ENCODE measurements at regions not wholly inside any gene's neighbourhood (a gene's known extent, or its start where the extent isn't known, plus 50 kb on each side); places are given as distances from the start of the nearest gene placed in this dataset.

- TF ChIP-seq CTCF (IDR thresholded peaks at IDR 0.05): no peak
Observed at GRCh38 chr14:28875934-28876571, 109.5 kb downstream of the FOXG1 start.

GRCh38 chr14:28876572-28876945 lies 110.0 kb downstream of the FOXG1 start:
- no peak for TF ChIP-seq CTCF (IDR thresholded peaks at IDR 0.05)

- no peak for TF ChIP-seq CTCF (IDR thresholded peaks at IDR 0.05)
Observed at GRCh38 chr14:28877923-28878322, 111.3 kb downstream of the FOXG1 start.

- no peak for TF ChIP-seq CTCF (IDR thresholded peaks at IDR 0.05)
Observed at GRCh38 chr14:28879573-28879996, 113.0 kb downstream of the FOXG1 start.

GRCh38 chr14:28886940-28887339 lies 120.4 kb downstream of the FOXG1 start:
- no peak for TF ChIP-seq CTCF (IDR thresholded peaks at IDR 0.05)

GRCh38 chr14:28895389-28895788 lies 128.8 kb downstream of the FOXG1 start:
- TF ChIP-seq CTCF (IDR thresholded peaks at IDR 0.05): no peak

- TF ChIP-seq CTCF (IDR thresholded peaks at IDR 0.05): no peak
Observed at GRCh38 chr14:28896337-28896736, 129.8 kb downstream of the FOXG1 start.

- TF ChIP-seq CTCF (IDR thresholded peaks at IDR 0.05): no peak
Observed at GRCh38 chr14:28901631-28902030, 135.0 kb downstream of the FOXG1 start.
